SKM-1 (cell line): ENCODE measurements at regions not wholly inside any gene's neighbourhood (a gene's known extent, or its start where the extent isn't known, plus 50 kb on each side); places are given as distances from the start of the nearest gene placed in this dataset.
"Not testable (repeated sequence)": the region's sequence is repeated elsewhere in the genome, so short reads cannot be mapped to it uniquely, and the experiment has no call there.

Source experiments
- DNase-seq: peaks from one replicate; lab custom pipeline; 2025; ENCODE audit not compliant: unreplicated experiment; lab: John Stamatoyannopoulos, UW

DNA sequence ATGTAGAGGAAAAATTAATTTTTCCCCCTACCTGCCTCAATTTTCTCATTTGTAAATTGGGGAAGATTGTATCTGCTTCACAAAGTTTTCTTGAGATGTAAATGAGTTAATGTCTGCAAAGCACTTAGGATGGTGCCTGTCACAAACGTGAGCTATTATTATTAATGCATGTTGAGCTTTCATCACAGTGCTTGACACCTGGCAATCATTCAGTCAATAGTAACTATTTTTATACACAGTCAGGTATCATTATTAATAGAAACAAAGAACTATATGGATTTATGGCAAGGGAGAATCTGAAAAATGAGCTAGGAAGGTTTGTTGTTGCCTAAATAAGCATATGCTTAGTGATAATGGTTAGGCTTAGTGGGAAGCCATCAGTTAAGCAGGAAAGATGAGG is 238.2 kb upstream of the GRM7 start:
- no peak for DNase-seq

DNA sequence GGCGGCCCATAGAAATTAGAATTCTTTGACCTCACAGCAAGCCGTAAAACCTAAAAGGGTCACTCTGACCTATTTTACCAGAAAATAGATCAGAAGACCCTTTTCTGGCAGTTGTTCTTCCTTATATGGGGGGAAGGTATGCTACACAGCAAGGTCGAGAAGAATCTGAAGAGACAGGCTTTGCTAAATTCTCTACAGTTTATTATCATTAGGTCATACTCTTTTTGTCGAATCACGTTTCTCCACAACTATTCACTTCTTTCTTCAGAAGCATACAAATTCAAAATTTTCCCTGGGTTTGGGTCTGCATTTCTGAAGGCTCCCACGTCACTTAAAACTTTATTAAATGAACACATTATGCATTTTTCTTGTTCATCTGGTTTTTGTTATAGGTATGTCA is 229.5 kb upstream of the GRM7 start:
- no peak for DNase-seq

DNA sequence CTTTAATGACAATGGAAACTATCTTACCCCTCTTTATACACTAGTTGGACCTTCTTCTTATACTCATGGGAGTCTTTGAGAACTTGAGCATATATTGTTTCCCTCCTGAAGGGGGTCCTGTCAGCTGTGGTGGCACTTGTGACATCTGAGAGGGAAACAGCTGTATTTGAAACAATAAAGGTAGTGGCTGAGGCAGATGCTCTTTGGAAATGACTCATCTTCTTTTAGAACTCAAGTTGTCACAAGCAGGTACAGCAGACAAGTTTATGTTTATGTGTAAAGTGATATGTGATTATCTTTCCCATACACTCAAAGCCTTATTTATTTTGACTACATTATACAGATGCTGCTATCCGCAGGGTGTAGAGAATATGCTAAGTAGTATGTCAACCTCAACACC is 220.0 kb upstream of the GRM7 start:
- DNase-seq = no peak

DNA sequence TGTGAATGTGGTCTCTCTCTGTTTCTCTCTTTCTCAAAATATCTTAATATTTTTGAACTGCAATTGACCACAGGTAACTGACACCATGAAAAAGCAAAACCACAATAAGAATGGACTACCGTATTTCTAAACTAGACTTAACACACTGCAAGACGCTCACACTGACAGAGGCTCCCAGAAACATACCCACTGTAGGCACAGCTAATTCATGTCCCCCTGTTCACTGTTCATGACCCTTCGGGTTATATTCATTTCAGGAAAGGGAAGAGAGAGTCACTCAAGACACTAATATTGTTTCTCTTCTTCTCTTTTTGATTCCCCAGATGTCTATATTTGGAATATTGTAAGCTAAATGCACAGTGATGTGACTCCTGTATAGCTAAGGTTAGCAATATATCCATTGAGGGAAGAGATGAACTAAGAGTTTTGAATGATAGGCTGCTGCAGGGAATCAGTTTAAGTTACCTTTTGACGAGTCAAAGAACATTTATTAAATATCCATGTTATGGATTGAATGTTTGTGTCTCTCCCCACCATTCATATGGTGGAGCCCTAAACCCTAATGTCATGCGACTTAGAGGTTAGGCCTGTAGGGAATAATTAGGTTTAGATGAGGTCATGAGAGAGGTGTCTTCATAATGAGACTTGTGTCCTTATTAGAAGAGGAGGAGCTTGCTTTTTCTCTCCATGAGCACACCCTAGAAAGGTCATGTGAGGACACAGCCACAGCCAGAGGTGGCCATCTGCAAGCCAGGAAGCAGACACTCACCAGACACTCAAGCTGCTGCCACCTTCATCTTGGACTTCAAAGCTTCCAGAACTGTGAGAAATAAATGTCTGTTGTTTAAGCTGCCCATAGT is 216.6 kb upstream of the GRM7 start:
- no peak for DNase-seq

DNA sequence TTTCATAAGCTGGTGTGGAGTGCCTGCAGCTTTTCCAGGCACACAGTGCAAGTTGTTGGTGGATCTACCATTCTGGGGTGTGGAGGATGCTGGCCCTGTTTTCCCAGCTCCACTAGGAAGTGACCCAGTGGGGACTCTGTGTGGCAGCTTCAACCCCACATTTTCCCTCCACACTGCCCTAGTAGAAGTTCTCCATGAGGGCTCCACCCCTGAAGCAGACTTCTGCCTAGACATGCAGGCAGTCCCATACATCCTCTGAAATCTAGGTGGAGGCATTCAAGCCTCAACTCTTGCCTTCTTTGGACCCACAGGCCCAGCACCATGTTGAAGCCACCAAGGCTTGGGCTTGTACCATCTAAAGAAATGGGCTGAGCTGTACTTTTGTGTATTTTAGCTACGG is 206.2 kb upstream of the GRM7 start:
- no peak for DNase-seq

DNA sequence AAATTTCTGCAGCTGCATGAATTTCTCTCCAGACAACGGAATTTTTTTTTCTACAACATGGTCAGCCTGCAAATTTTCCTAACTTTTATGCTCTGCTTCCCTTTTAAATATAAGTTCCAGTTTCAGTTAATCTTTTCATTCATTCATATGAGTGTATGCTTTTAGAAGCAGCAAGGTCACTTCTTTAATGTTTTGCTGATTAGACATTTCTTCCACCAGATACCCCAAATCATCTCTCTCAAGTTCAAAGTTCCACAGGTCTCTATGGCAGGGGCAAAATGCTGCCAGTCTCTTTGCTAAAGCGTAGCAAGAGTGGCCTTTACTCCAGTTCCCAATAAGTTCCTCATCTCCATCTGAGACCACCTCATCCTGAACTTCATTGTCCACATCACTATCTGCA is 205.6 kb upstream of the GRM7 start:
- no peak for DNase-seq

DNA sequence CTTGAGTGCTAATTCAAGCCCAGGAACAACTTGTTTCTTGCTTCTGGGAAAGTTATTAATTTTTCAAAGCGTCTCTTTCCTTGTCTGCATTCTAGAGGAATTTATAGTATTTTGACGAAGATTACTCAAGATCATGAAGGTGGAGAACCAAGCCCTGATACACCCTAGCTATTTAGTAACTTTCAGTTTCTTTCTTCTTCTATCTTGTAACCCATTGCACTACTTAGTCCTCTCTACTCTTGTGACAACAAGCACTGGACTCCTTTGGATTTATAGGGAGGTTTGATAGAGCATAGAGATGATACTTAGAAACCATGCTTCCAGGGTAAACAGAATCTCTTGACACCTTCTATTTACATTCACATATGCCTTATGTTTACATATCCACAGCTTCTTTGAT is 203.3 kb upstream of the GRM7 start:
- DNase-seq = no peak

DNA sequence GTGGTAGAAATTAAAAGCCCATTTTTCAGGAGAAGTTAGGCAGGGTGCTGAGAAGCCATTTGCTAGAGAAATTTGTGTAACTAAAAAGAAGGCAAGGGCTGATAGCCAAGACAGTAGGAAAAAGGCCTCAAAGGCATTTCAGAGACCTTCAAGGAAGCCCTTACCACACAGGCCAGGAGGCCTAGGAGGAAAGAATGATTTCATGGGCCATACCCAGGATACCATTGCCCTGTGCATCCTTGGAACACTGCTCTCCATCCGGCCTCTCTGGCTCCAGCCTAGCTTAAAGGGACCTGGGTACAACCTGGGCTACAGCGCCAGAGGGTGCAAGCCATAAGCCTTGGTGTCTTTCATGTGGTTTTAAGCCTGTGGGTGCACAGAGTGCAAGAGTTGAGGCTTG is 193.6 kb upstream of the GRM7 start:
- DNase-seq = no peak

DNA sequence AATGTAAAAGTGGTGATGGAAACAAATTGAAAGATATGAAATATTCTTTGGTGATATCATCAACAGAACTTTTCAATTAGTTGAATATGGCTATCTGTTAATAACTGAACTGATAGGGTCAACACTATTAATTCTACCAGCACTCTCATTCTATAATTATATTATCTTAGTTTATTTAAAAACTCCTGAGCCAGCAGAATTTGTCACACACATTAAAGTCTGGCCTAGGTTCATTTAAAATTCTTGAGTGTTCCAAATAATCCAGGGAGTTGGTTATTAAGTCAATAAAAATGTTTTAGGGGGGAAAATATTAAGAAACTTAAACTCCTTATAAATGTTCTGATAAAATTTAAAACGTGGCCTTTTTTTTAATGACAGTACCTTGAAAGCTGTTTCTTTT is 189.6 kb upstream of the GRM7 start:
- DNase-seq = no peak

DNA sequence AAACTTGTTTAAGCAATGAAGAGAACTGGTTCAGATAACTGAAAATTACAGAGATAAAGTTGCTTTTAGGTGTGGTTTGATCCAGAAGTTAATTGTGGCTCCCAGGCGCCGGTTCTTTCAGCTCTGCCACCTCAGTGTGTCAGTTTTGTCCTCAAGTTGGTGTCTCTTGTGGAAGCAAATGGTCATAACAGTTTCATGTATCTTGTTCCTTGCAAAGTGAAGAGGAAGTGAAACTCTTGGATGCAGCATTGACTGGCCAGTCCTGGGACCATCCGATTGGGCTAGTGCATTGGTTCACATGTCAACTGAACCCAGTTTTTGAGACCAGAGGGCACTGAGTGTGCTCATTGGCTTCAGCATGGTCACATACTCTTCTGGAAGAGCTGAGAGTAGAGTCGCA is 181.4 kb upstream of the GRM7 start:
- DNase-seq = no peak

DNA sequence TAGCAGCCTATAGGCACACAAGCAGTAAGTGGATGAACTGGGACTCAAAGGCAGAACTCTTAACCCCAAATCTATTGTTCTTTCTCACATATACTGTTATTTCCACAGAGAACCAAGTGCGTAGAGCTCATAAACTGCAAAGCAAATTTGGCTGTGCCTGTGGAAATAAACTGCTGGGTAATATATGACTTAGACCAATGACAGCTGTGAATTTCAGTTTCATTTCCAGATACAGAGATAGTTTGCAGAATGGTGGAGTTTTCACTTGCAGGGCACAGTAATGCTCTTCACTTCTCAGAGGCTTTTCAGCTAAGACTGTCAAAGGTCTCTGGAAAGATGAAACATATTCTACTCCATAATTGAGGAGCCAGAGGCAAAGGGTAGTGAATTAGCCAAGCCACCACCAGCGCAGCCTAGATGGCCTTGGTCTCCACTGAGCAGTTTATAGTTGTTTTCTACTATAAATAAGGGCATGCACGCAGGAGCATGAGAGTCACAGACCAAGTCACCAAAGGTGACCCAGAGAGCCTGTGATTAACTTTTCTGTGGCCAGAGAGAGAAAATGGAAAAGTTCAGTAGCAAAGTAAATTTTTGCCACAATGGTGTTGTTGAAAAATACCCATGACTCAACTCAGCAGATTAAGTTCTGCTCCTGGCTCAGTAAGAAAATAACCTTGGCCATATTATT is 180.7 kb upstream of the GRM7 start:
- no peak for DNase-seq

DNA sequence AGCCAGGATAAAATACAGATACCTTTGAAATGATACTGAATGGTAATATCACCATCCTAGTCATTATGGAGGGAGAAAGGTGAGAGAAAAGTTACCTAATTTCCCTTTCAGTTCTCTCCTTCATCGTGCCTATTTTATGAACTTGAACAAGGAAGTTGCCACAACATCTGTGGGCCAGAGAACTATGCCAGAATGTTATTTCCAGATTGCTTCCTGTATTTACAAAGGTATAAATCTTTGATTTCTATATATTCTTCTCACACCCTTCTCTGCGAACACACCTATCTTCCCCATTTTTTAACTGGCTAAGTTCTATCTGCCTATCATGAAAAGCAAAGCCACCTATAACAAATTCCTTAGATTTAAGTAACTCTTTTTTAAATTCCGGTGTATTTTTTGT is 163.6 kb upstream of the GRM7 start:
- no peak for DNase-seq

DNA sequence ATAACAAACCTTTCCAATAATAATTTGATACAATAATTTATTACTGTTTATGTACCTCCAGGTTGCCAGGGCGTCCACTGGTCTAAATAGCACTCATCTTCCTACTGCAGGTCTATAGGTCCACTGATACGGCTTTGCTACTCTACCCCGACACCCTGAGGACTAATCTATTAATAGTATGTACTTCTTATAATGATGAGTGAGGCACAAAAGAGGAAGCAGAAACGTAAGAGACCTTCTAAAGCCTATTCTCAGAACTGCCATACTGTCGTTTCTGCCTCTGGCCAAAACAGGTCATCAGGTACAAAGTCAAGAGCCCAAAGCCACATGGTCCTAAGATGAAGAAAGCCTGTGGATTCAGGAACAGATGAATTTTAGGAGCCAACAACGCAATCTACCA is 163.2 kb upstream of the GRM7 start:
- no peak for DNase-seq

DNA sequence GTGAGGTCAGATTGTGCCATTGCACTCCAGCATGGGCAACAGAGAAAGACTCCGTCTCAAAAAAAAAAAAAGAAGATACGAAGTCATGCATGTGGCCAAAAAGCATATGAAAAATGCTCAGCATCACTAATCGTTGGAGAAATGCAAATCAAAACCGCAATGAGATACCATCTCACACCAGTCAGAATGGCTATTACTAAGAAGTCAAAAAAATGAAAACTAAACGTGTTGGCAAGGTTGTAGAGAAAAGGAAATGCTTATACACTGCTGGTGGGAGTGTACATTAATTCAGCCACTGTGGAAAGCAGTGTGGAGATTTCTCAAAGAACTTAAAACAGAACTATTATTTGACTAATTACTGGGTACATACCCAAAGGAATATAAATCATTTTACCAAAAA is 156.1 kb upstream of the GRM7 start:
- not testable (repeated sequence) for DNase-seq

DNA sequence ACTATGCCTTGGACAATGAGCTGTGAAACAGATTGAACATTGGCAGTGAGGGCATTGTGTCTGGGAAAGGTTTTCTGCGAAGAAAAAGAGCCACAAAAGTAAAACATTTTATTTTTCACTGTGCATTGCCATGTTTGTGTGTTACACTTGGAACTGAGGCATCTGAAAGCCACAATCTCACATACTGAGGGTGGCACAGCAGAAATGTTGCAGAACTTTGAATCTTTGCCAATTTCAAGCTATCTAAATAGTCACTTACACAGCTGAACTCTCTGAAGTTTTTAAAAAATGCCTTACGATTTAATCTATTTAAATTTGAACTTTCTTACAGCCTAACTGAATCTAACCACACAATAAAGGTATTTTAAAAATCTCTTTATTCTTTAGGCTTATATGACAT is 154.1 kb upstream of the GRM7 start:
- DNase-seq = no peak

DNA sequence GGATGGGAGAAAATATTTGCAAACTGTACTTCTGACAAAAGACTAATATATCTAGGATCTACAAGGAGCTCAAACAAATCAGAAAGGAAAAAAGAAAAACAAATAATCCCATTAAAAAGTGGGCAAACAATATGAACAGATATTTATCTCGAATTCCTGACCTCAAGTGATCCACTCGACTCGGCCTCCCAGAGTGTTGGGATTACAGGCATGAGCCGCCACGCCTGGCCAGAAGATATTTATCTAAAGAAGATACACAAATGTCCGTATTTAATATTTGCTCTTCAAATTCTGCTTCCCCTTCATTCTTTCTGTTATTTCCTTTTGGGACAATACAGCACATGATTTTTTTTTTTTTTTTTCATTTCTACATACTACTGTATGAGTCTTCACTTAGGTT is 151.7 kb upstream of the GRM7 start:
- DNase-seq = no peak

DNA sequence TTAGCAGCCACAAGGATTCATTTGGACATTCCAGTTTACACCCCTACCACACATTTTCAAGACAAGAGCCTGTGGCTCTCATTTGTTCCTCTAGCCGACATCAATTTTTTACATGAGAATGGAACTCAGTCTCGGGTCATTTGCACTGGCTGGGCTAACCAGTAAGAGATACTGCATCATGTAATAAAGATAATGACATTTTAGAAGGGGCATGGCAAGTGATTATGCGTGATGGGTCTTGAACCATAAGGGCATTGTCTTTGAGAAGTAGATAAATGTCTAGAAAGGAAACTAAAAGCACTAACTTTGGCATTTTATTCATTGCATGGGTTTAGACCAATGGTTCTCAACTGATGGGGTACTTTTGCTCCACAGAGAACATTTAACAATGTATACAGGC is 146.0 kb upstream of the GRM7 start:
- no peak for DNase-seq

DNA sequence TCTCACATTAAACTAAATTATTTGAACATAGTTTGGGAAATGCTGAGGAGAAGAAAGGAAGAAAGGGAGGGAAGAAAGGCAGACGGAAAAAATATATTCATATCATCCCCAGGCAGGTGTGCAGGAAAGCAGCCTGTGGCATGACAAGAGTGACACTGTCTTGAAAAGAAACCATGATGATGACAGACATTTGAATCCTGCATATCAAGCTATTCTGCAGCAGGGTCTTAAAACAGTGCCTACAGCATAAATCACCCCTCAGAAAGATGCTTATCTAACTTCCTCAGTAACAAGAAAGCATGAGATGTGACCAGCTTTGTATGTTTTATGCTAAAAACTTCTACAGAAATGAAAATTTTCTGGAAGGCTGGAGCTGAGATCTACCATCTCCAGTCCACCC is 144.5 kb upstream of the GRM7 start:
- DNase-seq = no peak

DNA sequence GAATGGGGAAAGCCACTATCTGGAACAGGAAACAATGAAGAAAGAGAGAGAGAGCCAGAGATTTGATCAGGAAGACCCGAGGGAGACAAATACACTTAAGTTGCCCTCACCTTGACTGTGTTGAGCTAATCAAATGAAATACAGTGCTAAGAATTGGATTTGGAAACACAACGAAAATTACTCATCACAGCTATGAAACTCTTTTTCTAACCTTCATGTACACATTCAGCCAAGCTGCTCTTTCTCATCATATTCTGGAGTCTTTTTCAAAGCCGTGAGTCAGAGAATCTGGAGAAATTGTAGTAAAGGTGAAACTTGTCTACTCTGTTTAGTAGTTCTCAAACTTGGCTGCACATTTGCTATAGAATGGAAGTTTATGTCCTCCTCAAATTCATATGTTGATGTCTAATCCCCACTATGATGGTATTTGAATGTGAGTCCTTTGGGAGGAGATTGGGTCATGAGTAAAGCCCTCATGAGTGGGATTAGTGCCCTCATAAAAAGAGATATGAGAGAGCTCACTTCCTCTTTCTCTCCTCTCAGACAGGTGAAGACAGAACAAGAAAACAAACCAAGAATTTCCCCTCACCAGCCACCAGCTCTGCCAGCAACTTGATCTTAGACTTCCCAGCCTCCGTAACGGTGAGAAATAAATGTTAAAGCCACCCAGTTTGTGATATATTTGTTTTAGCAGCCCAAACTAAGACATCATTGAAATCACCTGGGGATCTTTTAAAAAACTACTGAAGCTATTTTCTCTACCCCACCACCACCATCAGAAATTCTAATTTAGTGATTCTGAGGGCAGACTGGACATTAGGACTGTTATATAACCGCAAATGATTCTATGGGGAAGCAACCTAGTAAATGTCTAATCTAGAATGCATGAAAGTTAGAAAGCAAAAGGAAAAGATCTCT is 143.6 kb upstream of the GRM7 start:
- no peak for DNase-seq

DNA sequence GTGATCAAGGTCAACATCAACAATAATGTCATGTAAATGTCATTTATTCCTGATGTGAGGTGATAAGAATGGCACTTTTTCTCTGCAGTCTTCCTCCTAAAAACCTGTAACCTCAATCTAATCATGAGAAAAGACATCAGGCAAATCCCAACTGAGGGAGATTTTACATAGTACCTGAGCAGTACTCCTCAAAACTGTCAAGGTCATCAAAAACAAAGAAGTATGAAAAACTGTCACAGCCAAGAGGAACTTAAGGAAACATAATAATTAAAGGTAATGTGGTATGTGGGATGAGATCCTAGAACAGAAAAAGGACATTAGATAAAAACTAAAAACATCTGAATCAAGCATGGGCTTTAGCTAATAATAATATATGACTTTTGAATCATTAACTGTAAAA is 140.9 kb upstream of the GRM7 start:
- no peak for DNase-seq

DNA sequence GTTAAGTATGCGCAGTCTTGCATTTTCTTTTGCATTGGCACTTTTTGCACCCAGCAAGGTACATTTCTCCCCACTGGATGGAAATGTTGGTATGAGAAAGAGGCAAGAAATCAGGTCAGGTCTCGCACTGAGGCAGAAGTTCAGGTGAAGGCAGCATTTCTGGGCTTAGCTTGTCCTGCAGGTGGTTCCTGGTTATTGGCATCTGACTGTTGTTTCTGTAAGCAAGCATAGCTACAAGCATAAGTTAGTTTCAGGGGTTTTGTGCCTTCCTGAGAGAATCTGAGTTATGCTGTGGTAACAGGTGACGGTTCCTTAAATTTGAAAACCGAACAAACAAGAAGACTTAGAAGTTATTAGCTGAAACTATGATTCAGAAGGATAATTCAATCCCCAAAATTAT is 139.4 kb upstream of the GRM7 start:
- no peak for DNase-seq

DNA sequence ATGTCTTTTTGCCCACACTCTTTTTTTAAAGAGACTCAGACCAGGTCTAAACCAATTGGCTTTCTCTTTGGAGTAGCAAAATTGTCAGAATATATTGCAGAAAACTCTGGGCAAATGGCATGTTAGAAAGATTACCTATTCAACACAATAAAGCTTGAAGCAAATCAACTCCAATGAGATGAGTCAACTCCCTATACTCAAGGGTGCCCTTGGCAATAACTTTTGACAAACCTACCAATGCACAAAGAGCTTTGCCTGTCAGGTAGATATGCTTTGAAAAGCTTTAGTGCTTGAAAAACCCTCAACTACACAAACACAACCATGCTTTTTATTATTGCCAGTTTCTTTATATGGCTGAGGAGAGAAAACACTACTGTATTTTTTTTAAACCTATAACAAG is 137.7 kb upstream of the GRM7 start:
- no peak for DNase-seq
